ENCODE measurements at regions not wholly inside any gene's neighbourhood (a gene's known extent, or its start where the extent isn't known, plus 50 kb on each side); places are given as distances from the start of the nearest gene placed in this dataset.

DNA sequence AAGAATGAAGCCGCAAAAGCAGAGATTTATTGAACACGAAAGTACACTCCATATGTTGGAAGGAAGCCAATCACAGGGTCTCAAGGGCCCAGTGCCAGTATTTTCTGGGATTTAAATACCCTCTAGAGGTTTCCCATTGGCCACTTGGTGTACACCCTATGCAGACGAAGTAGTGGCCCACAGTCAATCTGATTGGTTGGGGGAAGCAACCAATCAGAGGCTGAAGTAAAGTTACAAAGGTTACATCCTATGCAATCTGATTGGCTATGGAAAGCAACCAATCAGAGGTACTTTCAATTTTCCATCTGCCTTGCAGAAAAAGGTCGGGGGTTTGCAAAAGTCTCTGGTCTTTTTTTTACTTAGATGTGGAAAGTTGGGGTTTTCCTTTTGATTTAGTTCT, 481.3 kb upstream of the NRP1 start:
- Histone ChIP-seq H3K27ac (no peak overlapping the region), H3K27me3 (no peaks in the 10 kb centered on the region), H3K4me3 (no peak overlapping the region), H3K4me1 (no peaks in the 10 kb centered on the region), H3K9me3 (no peaks in the 10 kb centered on the region), H3K36me3 (no peaks in the 10 kb centered on the region)
- TF ChIP-seq POLR2AphosphoS5 (IDR thresholded peaks at IDR 0.05) (no peak), EP300 (IDR thresholded peaks at IDR 0.05) (no peak)
- TF ChIP-seq, protein P1, sequence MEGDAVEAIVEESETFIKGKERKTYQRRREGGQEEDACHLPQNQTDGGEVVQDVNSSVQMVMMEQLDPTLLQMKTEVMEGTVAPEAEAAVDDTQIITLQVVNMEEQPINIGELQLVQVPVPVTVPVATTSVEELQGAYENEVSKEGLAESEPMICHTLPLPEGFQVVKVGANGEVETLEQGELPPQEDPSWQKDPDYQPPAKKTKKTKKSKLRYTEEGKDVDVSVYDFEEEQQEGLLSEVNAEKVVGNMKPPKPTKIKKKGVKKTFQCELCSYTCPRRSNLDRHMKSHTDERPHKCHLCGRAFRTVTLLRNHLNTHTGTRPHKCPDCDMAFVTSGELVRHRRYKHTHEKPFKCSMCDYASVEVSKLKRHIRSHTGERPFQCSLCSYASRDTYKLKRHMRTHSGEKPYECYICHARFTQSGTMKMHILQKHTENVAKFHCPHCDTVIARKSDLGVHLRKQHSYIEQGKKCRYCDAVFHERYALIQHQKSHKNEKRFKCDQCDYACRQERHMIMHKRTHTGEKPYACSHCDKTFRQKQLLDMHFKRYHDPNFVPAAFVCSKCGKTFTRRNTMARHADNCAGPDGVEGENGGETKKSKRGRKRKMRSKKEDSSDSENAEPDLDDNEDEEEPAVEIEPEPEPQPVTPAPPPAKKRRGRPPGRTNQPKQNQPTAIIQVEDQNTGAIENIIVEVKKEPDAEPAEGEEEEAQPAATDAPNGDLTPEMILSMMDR (IDR thresholded peaks at IDR 0.05) = no peak
- intact Hi-C loops (cut with DNase I; ENCODE audit: low total_unique reads) = no loop called here
- WGBS, 5 donors = 86 to 97% (median 95%) methylated on average over 4 of the region's 4 CpGs
- no peak for DNase-seq

DNA sequence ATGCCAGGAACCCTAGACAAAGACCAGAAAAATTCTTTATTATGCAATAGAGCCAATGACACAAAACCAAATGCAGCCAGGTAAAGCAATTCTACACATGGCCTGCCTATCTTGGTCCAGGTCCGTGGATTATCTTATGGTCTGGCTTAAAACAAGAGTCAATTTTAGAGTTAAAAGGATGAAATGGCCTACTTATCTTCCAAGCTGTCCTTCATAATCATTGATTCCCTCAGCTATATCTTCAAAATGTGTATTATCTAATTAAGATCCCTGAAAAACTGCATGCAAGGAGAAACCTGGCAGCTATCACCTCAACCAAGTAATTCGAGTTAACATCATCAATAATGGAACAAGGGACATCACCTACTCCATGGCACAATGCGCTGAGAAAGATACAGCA, 479.4 kb upstream of the NRP1 start:
- TF ChIP-seq EP300 (IDR thresholded peaks at IDR 0.05) = no peak
- 68 to 94% (median 78%) methylated on average over 3 of the region's 3 CpGs for WGBS, 5 donors
- intact Hi-C loops (cut with DNase I; ENCODE audit: low total_unique reads) = no loop called here
- no peaks in the 10 kb centered on the region for H3K36me3 ChIP-seq
- DNase-seq = no peak
- H3K27me3 ChIP-seq = no peaks in the 10 kb centered on the region
- no peak overlapping the region for H3K27ac ChIP-seq
- no peaks in the 10 kb centered on the region for H3K4me1 ChIP-seq
- no peaks in the 10 kb centered on the region for H3K9me3 ChIP-seq
- no peak overlapping the region for H3K4me3 ChIP-seq

DNA sequence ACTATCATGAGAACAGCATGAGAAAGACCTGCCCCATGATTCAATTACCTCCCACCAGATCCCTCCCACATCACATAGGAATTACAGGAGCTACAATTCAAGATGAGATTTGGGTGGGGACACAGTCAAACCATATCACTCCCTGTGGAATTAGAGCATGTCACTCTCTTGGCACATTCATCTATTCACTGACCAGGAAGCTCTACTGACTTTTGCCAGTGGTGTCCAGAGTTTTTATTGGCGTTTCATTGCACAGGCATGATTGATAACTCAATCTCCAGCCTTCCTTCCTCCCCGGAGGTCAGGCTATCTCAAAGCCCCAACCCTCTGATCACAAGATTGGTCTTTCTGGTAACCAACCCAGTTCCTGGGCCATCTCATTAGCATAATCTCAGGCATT, 478.9 kb upstream of the NRP1 start:
- 78 to 97% (median 90%) methylated on average over 2 of the region's 2 CpGs for WGBS, 5 donors
- no peak for DNase-seq
- intact Hi-C loops (cut with DNase I; ENCODE audit: low total_unique reads) = no loop called here
- H3K4me1 ChIP-seq = no peaks in the 10 kb centered on the region
- TF ChIP-seq POLR2AphosphoS5 (IDR thresholded peaks at IDR 0.05) (no peak), EP300 (IDR thresholded peaks at IDR 0.05) (no peak), POLR2A (IDR thresholded peaks at IDR 0.05) (no peak)
- TF ChIP-seq, protein P1 (IDR thresholded peaks at IDR 0.05) = no peak
- H3K9me3 ChIP-seq = no peaks in the 10 kb centered on the region
- H3K27me3 ChIP-seq = no peaks in the 10 kb centered on the region
- H3K27ac ChIP-seq = no peak overlapping the region
- H3K36me3 ChIP-seq = no peaks in the 10 kb centered on the region
- H3K4me3 ChIP-seq = no peak overlapping the region

DNA sequence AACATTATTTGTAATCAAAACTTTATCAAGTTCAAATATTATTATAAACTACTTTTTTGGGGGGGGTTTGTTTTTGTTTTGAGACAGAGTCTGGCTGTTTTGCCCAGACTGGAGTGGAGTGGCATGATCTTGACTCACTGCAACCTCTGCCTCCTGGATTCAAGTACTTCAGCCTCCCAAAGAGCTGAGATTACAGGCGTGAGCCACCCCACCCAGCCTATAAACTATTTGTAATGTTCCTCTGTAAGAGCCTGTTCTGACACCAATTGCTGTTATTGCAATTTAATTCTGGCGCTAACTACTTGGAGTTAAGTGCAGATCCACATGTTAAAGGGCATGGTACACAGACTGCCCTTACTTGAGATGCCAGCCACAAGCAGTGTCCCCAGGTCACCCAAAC, 478.1 kb upstream of the NRP1 start:
- TF ChIP-seq EP300 (IDR thresholded peaks at IDR 0.05) (no peak), POLR2AphosphoS5 (IDR thresholded peaks at IDR 0.05) (no peak), POLR2A (IDR thresholded peaks at IDR 0.05) (no peak)
- TF ChIP-seq, protein P1 (IDR thresholded peaks at IDR 0.05) = no peak
- Histone ChIP-seq H3K27me3 (no peaks in the 10 kb centered on the region), H3K27ac (no peak overlapping the region), H3K9me3 (no peaks in the 10 kb centered on the region), H3K4me1 (no peaks in the 10 kb centered on the region), H3K36me3 (no peaks in the 10 kb centered on the region), H3K4me3 (no peak overlapping the region)
- no peak for DNase-seq
- intact Hi-C loops (cut with DNase I; ENCODE audit: low total_unique reads) = no loop called here
- WGBS, 5 donors = 75 to 100% (median 89%) methylated on average over 2 of the region's 2 CpGs

GRCh38 chr10:33810986-33811385, 476.5 kb upstream of the NRP1 start:
- 81 to 93% (median 91%) methylated on average over 3 of the region's 3 CpGs for WGBS, 5 donors
- Histone ChIP-seq H3K9me3 (no peaks in the 10 kb centered on the region), H3K4me3 (no peak overlapping the region), H3K4me1 (no peaks in the 10 kb centered on the region), H3K27me3 (no peaks in the 10 kb centered on the region), H3K27ac (no peak overlapping the region), H3K36me3 (no peaks in the 10 kb centered on the region)
- no peak for DNase-seq
- intact Hi-C loops (cut with DNase I; ENCODE audit: low total_unique reads) = no loop called here
- TF ChIP-seq POLR2A (IDR thresholded peaks at IDR 0.05) = no peak
- TF ChIP-seq POLR2AphosphoS5 (IDR thresholded peaks at IDR 0.05) = no peak
- TF ChIP-seq EP300 (IDR thresholded peaks at IDR 0.05) = no peak
- TF ChIP-seq, protein P1 (IDR thresholded peaks at IDR 0.05) = no peak

All from stomach (tissue), 8 donors.